GM23338 (cell line): ENCODE measurements at regions not wholly inside any gene's neighbourhood (a gene's known extent, or its start where the extent isn't known, plus 50 kb on each side); places are given as distances from the start of the nearest gene placed in this dataset.
A peak's percentile ranks its signal among the peaks of the same experiment; 100 is the strongest.

Experiments used
- ATAC-seq: fragments of 200-7000 bp; cut with Tn5 transposase; 3 replicates; pipeline ENCODE4 v1.9.1; 2020
- DNase-seq: peaks from one replicate; pipeline ENCODE4 v3.0.0-alpha.2; 2015; ENCODE audit warnings: low spot score
- H2AFZ ChIP-seq: fragments of 200-600 bp; sonication (generic); 2 replicates; pipeline ENCODE4 v1.8.0; 2016; ENCODE audit warnings: antibody characterized with exemption, mild to moderate bottlenecking, moderate library complexity
- H3F3A ChIP-seq: fragments of 200-600 bp; sonication (generic); replicated peaks from 2 replicates; pipeline ENCODE4 v1.8.0; 2017; ENCODE audit warnings: antibody characterized with exemption, mixed run types, low read depth
- H3K27ac ChIP-seq: fragments of 200-600 bp; sonication (generic); 2 replicates; pipeline ENCODE4 v1.6.1; 2016; ENCODE audit warnings: low read depth
- H3K27me3 ChIP-seq: fragments of 200-600 bp; sonication (generic); 2 replicates; pipeline ENCODE4 v1.8.0; 2016; ENCODE audit warnings: mild to moderate bottlenecking, mixed run types, moderate library complexity; ENCODE audit not compliant: insufficient read depth
- H3K36me3 ChIP-seq: fragments of 200-600 bp; sonication (generic); 2 replicates; pipeline ENCODE4 v1.8.0; 2016; ENCODE audit warnings: mild to moderate bottlenecking; ENCODE audit not compliant: insufficient read depth
- H3K4me1 ChIP-seq: fragments of 200-600 bp; sonication (generic); 2 replicates; pipeline ENCODE4 v1.8.0; 2016; ENCODE audit warnings: mild to moderate bottlenecking, moderate library complexity; ENCODE audit not compliant: insufficient read depth
- H3K4me2 ChIP-seq: fragments of 200-600 bp; sonication (generic); 2 replicates; pipeline ENCODE4 v1.7.1; 2017; ENCODE audit warnings: mixed run types
- H3K4me3 ChIP-seq: fragments of 200-600 bp; sonication (generic); 2 replicates; pipeline ENCODE4 v1.6.1; 2016; ENCODE audit warnings: mixed run types
- H3K79me2 ChIP-seq: fragments of 200-600 bp; sonication (generic); replicated peaks from 2 replicates; pipeline ENCODE4 v1.8.0; 2017; ENCODE audit warnings: mild to moderate bottlenecking; ENCODE audit not compliant: insufficient read depth
- H3K9me2 ChIP-seq: fragments of 200-600 bp; sonication (generic); 2 replicates; pipeline ENCODE4 v1.8.0; 2017; ENCODE audit not compliant: insufficient read depth
- H4K20me1 ChIP-seq: fragments of 200-600 bp; sonication (generic); replicated peaks from 2 replicates; pipeline ENCODE4 v1.8.0; 2017; ENCODE audit warnings: mild to moderate bottlenecking; ENCODE audit not compliant: insufficient read depth
- H3K27ac Mint-ChIP-seq: 2 replicates; pipeline ENCODE4 v1.8.0; 2020; ENCODE audit warnings: inconsistent platforms, mild to moderate bottlenecking, moderate library complexity, mixed read lengths
- H3K27me3 Mint-ChIP-seq: 3 replicates; pipeline ENCODE4 v1.8.0; 2022; ENCODE audit warnings: low read depth, mild to moderate bottlenecking, moderate library complexity, mixed read lengths, inconsistent platforms; ENCODE audit not compliant: insufficient read depth, poor library complexity
- H3K36me3 Mint-ChIP-seq: 3 replicates; pipeline ENCODE4 v1.8.0; 2021; ENCODE audit warnings: low read depth, mild to moderate bottlenecking, inconsistent platforms, moderate library complexity, mixed read lengths
- H3K4me1 Mint-ChIP-seq: 3 replicates; pipeline ENCODE4 v1.8.0; 2020; ENCODE audit warnings: mild to moderate bottlenecking, inconsistent platforms, mixed read lengths
- H3K4me3 Mint-ChIP-seq: 3 replicates; pipeline ENCODE4 v1.8.0; 2021; ENCODE audit warnings: moderate library complexity, mild to moderate bottlenecking, inconsistent platforms, mixed read lengths
- H3K9me3 Mint-ChIP-seq: 3 replicates; pipeline ENCODE4 v1.8.0; 2020; ENCODE audit warnings: moderate library complexity, mild to moderate bottlenecking, inconsistent platforms, mixed read lengths
- CREB1 ChIP-seq: fragments of 250-450 bp; sonication (Bioruptor Pico); IDR thresholded peaks from 2 replicates; pipeline ENCODE4 v1.5.0; 2020; ENCODE audit warnings: low read depth, mild to moderate bottlenecking, moderate library complexity
- EZH2 ChIP-seq: fragments of 200-600 bp; sonication (generic); IDR thresholded peaks from one replicate; pipeline ENCODE4 v1.8.0; 2017; ENCODE audit warnings: antibody characterized with exemption, mild to moderate bottlenecking, low read depth; ENCODE audit not compliant: unreplicated experiment
- EZH2phosphoT487 ChIP-seq: fragments of 200-600 bp; sonication (generic); IDR thresholded peaks from one replicate; pipeline ENCODE4 v1.8.1; 2018; ENCODE audit warnings: antibody characterized with exemption; ENCODE audit not compliant: unreplicated experiment
- JUNB ChIP-seq: IDR thresholded peaks from one replicate; pipeline ENCODE4 v1.6.1; 2016; ENCODE audit warnings: antibody characterized with exemption; ENCODE audit not compliant: unreplicated experiment
- NANOG ChIP-seq: IDR thresholded peaks from 2 replicates; pipeline ENCODE4 v1.6.1; 2016; ENCODE audit warnings: antibody characterized with exemption, borderline replicate concordance
- POLR2AphosphoS5 ChIP-seq: IDR thresholded peaks from 2 replicates; pipeline ENCODE4 v1.6.1; 2016; ENCODE audit warnings: antibody characterized with exemption, low read depth
- STAT1 ChIP-seq: IDR thresholded peaks from one replicate; pipeline ENCODE4 v1.6.1; 2016; ENCODE audit warnings: antibody characterized with exemption; ENCODE audit not compliant: unreplicated experiment
- ZNF114 ChIP-seq: fragments of 250-450 bp; sonication (Bioruptor Pico); IDR thresholded peaks from 2 replicates; pipeline ENCODE4 v1.5.0; 2020; ENCODE audit warnings: mild to moderate bottlenecking, moderate library complexity
- ZNF331 ChIP-seq: fragments of 250-450 bp; sonication (Bioruptor Pico); IDR thresholded peaks from 2 replicates; pipeline ENCODE4 v1.5.0; 2020; ENCODE audit warnings: low read depth, mild to moderate bottlenecking, moderate library complexity
- TF ChIP-seq, protein P1 (sequence below): fragments of 250-450 bp; sonication (Bioruptor Pico); IDR thresholded peaks from 2 replicates; pipeline ENCODE4 v1.5.0; 2020; ENCODE audit warnings: mild to moderate bottlenecking, moderate library complexity
- TF ChIP-seq, protein P2 (sequence below), 2 experiments: fragments of 200-600 bp in 1 of 2; sonication (generic) in 1 of 2; conservative IDR thresholded peaks; 2 replicates each; pipeline versions ENCODE4 v1.5.1 to v1.6.1; 2016 to 2017; ENCODE audit warnings: antibody characterized with exemption in 2 of 2, low read depth in 2 of 2, mild to moderate bottlenecking in 2 of 2, moderate library complexity in 1 of 2
- TF ChIP-seq, protein P3 (sequence below): IDR thresholded peaks from one replicate; pipeline ENCODE4 v1.6.1; 2018; ENCODE audit warnings: antibody characterized with exemption; ENCODE audit not compliant: unreplicated experiment

DNA sequence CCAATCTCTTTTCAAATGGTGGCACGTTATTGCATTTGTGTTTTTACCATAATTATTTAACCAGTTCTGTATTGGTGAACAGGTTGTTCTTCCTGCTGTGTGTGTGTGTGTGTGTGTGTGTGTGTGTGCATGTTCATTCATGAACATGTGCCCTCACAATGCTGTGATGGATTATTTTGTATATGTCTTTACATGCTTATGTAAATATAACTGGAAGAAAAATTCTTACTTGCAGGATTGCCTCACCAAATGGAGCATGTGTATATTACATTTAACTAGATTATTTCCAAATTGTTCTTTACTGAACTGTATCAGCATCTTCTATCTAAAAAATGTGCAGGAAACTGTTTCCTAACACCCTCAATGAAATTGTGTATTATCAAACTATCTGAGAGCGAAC lies 175.2 kb upstream of the ZPLD1 start:
- no peak overlapping the region for H3K4me3 Mint-ChIP-seq
- Histone ChIP-seq H4K20me1 (no peaks in the 10 kb centered on the region), H3K27ac (no peak overlapping the region), H2AFZ (no peak overlapping the region), H3K9me2 (no peaks in the 10 kb centered on the region), H3K36me3 (no peaks in the 10 kb centered on the region), H3K4me3 (no peak overlapping the region), H3K4me2 (no peak overlapping the region), H3K4me1 (peaks cover 5% of the 10 kb centered on the region; the same call in 1 of the 2 replicates), H3K79me2 (no peaks in the 10 kb centered on the region), H3F3A (no peaks in the 10 kb centered on the region), H3K27me3 (no peaks in the 10 kb centered on the region)
- no peaks in the 10 kb centered on the region for H3K36me3 Mint-ChIP-seq
- DNase-seq: no peak
- H3K4me1 Mint-ChIP-seq: peaks cover 13% of the 10 kb centered on the region
- TF ChIP-seq ZNF114 (CRISPR knock-in tag) (no peak), POLR2AphosphoS5 (no peak), STAT1 (no peak), JUNB (no peak), ZNF331 (CRISPR knock-in tag) (no peak), EZH2phosphoT487 (no peak), EZH2 (no peak), NANOG (no peak), CREB1 (CRISPR knock-in tag) (no peak)
- TF ChIP-seq, protein P1, sequence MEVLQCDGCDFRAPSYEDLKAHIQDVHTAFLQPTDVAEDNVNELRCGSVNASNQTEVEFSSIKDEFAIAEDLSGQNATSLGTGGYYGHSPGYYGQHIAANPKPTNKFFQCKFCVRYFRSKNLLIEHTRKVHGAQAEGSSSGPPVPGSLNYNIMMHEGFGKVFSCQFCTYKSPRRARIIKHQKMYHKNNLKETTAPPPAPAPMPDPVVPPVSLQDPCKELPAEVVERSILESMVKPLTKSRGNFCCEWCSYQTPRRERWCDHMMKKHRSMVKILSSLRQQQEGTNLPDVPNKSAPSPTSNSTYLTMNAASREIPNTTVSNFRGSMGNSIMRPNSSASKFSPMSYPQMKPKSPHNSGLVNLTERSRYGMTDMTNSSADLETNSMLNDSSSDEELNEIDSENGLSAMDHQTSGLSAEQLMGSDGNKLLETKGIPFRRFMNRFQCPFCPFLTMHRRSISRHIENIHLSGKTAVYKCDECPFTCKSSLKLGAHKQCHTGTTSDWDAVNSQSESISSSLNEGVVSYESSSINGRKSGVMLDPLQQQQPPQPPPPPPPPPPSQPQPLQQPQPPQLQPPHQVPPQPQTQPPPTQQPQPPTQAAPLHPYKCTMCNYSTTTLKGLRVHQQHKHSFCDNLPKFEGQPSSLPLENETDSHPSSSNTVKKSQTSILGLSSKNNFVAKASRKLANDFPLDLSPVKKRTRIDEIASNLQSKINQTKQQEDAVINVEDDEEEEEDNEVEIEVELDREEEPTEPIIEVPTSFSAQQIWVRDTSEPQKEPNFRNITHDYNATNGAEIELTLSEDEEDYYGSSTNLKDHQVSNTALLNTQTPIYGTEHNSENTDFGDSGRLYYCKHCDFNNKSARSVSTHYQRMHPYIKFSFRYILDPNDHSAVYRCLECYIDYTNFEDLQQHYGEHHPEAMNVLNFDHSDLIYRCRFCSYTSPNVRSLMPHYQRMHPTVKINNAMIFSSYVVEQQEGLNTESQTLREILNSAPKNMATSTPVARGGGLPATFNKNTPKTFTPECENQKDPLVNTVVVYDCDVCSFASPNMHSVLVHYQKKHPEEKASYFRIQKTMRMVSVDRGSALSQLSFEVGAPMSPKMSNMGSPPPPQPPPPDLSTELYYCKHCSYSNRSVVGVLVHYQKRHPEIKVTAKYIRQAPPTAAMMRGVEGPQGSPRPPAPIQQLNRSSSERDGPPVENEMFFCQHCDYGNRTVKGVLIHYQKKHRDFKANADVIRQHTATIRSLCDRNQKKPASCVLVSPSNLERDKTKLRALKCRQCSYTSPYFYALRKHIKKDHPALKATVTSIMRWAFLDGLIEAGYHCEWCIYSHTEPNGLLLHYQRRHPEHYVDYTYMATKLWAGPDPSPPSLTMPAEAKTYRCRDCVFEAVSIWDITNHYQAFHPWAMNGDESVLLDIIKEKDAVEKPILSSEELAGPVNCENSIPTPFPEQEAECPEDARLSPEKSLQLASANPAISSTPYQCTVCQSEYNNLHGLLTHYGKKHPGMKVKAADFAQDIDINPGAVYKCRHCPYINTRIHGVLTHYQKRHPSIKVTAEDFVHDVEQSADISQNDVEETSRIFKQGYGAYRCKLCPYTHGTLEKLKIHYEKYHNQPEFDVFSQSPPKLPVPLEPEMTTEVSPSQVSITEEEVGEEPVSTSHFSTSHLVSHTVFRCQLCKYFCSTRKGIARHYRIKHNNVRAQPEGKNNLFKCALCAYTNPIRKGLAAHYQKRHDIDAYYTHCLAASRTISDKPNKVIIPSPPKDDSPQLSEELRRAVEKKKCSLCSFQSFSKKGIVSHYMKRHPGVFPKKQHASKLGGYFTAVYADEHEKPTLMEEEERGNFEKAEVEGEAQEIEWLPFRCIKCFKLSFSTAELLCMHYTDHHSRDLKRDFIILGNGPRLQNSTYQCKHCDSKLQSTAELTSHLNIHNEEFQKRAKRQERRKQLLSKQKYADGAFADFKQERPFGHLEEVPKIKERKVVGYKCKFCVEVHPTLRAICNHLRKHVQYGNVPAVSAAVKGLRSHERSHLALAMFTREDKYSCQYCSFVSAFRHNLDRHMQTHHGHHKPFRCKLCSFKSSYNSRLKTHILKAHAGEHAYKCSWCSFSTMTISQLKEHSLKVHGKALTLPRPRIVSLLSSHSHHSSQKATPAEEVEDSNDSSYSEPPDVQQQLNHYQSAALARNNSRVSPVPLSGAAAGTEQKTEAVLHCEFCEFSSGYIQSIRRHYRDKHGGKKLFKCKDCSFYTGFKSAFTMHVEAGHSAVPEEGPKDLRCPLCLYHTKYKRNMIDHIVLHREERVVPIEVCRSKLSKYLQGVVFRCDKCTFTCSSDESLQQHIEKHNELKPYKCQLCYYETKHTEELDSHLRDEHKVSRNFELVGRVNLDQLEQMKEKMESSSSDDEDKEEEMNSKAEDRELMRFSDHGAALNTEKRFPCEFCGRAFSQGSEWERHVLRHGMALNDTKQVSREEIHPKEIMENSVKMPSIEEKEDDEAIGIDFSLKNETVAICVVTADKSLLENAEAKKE (CRISPR knock-in tag): no peak
- TF ChIP-seq, protein P2, sequence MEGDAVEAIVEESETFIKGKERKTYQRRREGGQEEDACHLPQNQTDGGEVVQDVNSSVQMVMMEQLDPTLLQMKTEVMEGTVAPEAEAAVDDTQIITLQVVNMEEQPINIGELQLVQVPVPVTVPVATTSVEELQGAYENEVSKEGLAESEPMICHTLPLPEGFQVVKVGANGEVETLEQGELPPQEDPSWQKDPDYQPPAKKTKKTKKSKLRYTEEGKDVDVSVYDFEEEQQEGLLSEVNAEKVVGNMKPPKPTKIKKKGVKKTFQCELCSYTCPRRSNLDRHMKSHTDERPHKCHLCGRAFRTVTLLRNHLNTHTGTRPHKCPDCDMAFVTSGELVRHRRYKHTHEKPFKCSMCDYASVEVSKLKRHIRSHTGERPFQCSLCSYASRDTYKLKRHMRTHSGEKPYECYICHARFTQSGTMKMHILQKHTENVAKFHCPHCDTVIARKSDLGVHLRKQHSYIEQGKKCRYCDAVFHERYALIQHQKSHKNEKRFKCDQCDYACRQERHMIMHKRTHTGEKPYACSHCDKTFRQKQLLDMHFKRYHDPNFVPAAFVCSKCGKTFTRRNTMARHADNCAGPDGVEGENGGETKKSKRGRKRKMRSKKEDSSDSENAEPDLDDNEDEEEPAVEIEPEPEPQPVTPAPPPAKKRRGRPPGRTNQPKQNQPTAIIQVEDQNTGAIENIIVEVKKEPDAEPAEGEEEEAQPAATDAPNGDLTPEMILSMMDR (conservative IDR thresholded peaks at IDR 0.05; ENCODE audit: low read depth in 2 of 2): no peak
- TF ChIP-seq, protein P3, sequence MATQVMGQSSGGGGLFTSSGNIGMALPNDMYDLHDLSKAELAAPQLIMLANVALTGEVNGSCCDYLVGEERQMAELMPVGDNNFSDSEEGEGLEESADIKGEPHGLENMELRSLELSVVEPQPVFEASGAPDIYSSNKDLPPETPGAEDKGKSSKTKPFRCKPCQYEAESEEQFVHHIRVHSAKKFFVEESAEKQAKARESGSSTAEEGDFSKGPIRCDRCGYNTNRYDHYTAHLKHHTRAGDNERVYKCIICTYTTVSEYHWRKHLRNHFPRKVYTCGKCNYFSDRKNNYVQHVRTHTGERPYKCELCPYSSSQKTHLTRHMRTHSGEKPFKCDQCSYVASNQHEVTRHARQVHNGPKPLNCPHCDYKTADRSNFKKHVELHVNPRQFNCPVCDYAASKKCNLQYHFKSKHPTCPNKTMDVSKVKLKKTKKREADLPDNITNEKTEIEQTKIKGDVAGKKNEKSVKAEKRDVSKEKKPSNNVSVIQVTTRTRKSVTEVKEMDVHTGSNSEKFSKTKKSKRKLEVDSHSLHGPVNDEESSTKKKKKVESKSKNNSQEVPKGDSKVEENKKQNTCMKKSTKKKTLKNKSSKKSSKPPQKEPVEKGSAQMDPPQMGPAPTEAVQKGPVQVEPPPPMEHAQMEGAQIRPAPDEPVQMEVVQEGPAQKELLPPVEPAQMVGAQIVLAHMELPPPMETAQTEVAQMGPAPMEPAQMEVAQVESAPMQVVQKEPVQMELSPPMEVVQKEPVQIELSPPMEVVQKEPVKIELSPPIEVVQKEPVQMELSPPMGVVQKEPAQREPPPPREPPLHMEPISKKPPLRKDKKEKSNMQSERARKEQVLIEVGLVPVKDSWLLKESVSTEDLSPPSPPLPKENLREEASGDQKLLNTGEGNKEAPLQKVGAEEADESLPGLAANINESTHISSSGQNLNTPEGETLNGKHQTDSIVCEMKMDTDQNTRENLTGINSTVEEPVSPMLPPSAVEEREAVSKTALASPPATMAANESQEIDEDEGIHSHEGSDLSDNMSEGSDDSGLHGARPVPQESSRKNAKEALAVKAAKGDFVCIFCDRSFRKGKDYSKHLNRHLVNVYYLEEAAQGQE: no peak
- no peak for ATAC-seq
- H3K9me3 Mint-ChIP-seq: no peaks in the 10 kb centered on the region
- H3K27me3 Mint-ChIP-seq: no peaks in the 10 kb centered on the region
- H3K27ac Mint-ChIP-seq: peak overlapping the region; percentile 50; the same call in 1 of the 2 replicates
